Smooth muscle cell of the brain vasculature (primary cell): ENCODE measurements at regions not wholly inside any gene's neighbourhood (a gene's known extent, or its start where the extent isn't known, plus 50 kb on each side); places are given as distances from the start of the nearest gene placed in this dataset.

Experiments used
- DNase-seq: peaks from one replicate; pipeline ENCODE4 v3.0.0-alpha.2; 2012; ENCODE audit warnings: low read depth, low spot score

- no peak for DNase-seq
Observed at GRCh38 chr10:36700123-36700522, 425.3 kb upstream of the ANKRD30A start.

- no peak for DNase-seq
Observed at GRCh38 chr10:36692759-36693158, 432.6 kb upstream of the ANKRD30A start.

- no peak for DNase-seq
Observed at GRCh38 chr10:36688717-36689116, 436.7 kb upstream of the ANKRD30A start.

- DNase-seq = no peak
Observed at GRCh38 chr10:36683421-36683820, 442.0 kb upstream of the ANKRD30A start.

DNA sequence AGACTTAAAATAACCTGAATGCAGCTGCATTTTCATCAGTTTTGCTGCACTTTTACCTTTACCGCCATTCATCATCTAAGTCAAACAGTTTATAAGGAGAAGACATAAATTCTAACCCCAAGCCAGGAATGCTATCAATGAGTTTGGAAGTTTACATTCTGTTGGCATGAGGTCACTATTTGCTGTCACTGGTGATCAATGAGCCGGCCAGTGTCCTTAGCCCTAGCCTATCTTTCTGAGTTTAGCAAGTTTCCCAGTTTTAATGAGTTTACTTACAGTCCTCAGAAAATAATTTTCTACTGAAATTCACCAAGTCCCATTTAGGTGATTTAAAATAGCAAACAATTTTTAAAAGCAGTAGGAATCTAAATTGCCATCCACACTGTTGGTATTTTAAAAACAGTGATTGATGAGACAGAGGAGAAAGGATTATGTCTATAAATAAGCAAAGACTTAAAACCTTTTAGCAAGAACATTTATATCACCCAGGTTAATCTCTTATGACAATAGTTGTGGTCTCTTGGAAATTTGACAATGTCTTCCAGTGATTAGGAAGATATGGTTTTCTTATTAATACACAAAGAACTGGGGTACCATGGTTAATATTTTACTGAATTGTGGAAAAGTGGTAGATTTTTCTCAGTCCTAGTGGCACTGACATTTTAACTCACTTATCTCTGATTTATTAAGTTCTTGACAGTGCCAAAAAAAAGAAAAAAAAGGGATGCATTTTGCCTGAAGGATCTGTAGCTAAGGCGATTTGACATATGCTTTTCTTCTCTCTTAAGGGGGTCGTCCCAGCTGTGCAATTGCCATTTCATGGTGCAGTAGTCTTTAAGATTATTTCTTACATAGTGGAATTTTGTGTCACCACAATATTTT is 443.4 kb upstream of the ANKRD30A start:
- DNase-seq = no peak

GRCh38 chr10:36679554-36679953 is 445.8 kb upstream of the ANKRD30A start:
- DNase-seq = no peak

DNA sequence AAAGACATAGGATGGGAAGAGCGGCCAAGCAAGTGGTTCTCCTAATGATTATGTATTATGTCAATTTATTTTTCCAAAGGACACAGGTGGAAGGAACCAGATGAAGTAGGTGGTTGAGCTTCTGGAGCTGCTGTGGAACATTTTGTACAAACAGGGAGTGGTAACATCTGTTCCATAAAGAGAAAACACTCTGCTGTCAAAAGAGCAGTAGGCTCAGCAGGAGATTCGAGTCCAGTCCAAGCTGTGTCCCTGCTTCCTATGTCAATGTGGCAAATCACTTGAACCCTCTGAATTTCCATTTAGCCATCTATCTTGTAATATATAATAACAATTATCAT is 448.0 kb upstream of the ANKRD30A start:
- no peak for DNase-seq

- no peak for DNase-seq
Observed at GRCh38 chr10:36676756-36677430, 448.5 kb upstream of the ANKRD30A start.

DNA sequence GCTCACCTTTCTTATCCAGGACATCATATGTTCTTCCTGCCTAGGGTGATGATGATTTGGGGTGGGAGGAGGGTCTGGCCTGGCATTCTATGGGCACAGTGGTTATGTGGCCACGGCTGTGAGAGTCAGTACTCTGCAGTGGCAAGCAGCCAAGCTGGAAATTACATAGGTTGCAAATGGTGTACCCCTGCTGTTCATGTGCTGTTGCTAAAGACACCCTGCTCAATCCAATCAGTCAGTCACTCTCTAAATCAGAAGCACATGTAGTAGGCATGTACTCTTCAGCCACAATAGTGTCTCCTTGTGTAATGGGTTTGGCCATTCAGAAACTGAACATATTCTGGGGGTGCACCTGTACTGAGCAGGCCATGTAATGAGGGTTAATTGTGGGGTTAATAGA is 449.1 kb upstream of the ANKRD30A start:
- no peak for DNase-seq

- DNase-seq = no peak
Observed at GRCh38 chr10:36675458-36675880, 449.9 kb upstream of the ANKRD30A start.

- DNase-seq = no peak
Observed at GRCh38 chr10:36671607-36672006, 453.8 kb upstream of the ANKRD30A start.

GRCh38 chr10:36670621-36671402 is 454.6 kb upstream of the ANKRD30A start:
- no peak for DNase-seq

GRCh38 chr10:36669615-36670352 is 455.6 kb upstream of the ANKRD30A start:
- DNase-seq = no peak

DNA sequence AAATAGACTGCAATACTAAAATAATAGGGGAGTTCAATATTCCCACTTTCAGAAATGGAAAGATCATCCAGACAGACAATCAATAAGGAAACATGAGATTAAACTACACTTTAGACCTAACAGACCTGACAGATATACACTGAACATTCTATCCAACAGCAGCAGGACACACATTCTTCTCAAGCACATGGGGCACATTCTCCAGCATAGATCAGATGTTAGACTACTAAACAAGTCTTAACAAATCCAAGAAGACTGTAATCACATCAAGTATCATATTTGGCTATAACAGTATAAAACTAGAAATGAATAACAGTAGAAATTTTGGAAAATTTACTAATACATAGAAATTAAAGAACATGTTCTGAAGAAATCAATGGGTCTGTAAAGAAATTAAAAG is 458.9 kb upstream of the ANKRD30A start:
- no peak for DNase-seq

DNA sequence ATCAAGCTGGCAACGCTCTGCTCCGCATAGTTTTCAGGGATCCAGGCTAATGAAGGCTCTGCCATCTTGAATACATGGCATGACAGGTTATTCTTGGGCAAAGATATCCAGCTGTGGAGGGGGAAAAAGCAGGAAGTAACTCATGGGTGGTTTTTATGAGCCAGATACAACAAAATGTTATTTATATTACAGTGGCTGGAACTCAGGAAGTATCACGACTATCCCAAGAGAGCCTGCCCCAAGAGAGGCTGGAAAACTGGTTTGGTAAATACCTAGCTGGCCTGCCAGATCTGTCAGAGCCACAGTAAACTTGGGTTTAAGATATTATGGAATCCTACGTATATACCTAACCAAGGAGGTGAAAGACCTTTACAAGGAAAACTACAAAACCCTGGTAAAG is 462.8 kb upstream of the ANKRD30A start:
- DNase-seq = no peak

DNA sequence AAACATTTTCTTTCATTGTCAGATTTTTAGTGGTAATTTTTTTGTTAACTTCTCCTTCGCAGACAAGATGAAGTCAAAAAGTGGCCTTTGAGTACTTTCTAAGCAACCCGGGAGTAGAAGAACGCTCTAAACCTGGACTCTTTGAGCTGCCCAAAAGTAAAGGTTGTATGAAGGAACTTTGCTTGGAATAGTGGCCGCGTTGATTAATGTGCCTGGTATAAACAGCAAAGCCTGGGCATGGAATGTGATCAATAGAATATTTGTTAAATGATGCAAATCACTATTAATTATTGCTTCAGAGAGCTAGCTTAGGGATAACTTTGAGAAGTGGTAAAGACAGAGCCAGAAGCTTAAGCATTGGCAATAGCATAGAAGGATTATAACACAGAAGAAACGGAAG is 475.1 kb upstream of the ANKRD30A start:
- DNase-seq = no peak

GRCh38 chr10:36647540-36647939 is 477.9 kb upstream of the ANKRD30A start:
- DNase-seq = no peak

- no peak for DNase-seq
Observed at GRCh38 chr10:36640626-36641025, 484.8 kb upstream of the ANKRD30A start.

GRCh38 chr10:36638462-36639155 is 486.8 kb upstream of the ANKRD30A start:
- DNase-seq = no peak

- DNase-seq = no peak
Observed at GRCh38 chr10:36636879-36637278, 488.5 kb upstream of the ANKRD30A start.

DNA sequence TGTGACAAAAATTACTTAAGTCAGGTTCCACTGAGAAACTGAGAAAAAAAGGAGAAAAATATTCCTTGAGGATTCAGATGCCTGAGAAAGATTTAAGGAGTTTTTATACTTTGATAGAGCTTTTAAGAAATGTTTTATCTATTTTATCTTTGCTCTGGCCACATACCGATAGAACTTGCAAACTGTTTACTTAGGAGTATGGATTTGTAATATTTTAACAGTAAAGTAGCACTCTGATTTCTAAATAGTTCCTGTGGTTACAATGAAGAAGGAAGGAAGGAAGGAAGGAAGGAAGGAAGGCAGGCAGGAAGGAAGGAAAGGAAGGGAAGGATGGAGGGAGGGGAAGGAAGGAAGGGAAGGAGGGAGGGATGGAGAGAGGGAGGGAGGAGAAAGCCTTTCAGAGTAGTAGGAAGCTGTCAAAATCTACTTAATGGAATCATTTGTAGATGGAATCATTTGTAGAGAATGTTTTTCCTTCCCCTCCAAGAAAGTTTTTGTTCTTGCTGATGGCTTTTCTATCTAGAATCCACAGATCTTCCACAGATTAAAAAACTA is 489.0 kb upstream of the ANKRD30A start:
- DNase-seq = no peak
